Sigmoid colon (tissue), 4 donors: ENCODE measurements at regions not wholly inside any gene's neighbourhood (a gene's known extent, or its start where the extent isn't known, plus 50 kb on each side); places are given as distances from the start of the nearest gene placed in this dataset.

Source experiments
- EP300 ChIP-seq, 4 donors: sonication (generic); formaldehyde crosslinking; IDR thresholded peaks; one replicate each; pipeline ENCODE4 v1.6.1; 2017; ENCODE audit warnings: antibody characterized with exemption in 4 of 4
- POLR2A ChIP-seq, 2 donors: fragments of 450-650 bp; IDR thresholded peaks; one replicate each; pipeline ENCODE4 v1.6.1; 2016; ENCODE audit warnings: antibody characterized with exemption in 2 of 2, mild to moderate bottlenecking in 2 of 2, moderate library complexity in 2 of 2
- TF ChIP-seq, protein P1 (sequence below), 4 experiments: fragments of 450-650 bp in 3 of 4; fragments of 200-600 bp in 1 of 4; IDR thresholded peaks; one replicate each; pipeline ENCODE4 v1.5.1; 2016 to 2019; ENCODE audit warnings: antibody characterized with exemption in 4 of 4, mild to moderate bottlenecking in 3 of 4, moderate library complexity in 2 of 4

DNA sequence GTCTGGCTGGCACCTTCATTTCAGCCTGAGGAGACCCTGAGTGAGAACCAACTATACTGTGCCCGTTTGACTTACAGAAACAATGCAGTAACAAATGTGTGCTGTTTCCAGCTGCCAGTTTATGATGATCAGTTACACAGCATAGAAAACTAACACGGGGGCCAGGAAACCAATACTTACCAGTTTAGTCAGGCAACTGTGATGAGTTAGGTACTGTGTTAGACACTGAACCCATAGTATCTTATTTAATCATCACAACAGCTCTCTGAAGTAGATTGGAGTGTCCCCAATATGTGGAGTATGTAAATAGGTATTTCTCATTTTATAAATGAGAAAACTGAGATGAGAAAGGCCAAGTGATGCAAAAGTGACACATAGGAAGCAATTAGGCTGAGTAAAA is 620.9 kb upstream of the KLF12 start:
- TF ChIP-seq POLR2A (IDR thresholded peaks at IDR 0.05), result no peak
- TF ChIP-seq, protein P1, sequence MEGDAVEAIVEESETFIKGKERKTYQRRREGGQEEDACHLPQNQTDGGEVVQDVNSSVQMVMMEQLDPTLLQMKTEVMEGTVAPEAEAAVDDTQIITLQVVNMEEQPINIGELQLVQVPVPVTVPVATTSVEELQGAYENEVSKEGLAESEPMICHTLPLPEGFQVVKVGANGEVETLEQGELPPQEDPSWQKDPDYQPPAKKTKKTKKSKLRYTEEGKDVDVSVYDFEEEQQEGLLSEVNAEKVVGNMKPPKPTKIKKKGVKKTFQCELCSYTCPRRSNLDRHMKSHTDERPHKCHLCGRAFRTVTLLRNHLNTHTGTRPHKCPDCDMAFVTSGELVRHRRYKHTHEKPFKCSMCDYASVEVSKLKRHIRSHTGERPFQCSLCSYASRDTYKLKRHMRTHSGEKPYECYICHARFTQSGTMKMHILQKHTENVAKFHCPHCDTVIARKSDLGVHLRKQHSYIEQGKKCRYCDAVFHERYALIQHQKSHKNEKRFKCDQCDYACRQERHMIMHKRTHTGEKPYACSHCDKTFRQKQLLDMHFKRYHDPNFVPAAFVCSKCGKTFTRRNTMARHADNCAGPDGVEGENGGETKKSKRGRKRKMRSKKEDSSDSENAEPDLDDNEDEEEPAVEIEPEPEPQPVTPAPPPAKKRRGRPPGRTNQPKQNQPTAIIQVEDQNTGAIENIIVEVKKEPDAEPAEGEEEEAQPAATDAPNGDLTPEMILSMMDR (IDR thresholded peaks at IDR 0.05), result no peak
- TF ChIP-seq EP300 (IDR thresholded peaks at IDR 0.05), result no peak
